ENCODE measurements at regions not wholly inside any gene's neighbourhood (a gene's known extent, or its start where the extent isn't known, plus 50 kb on each side); places are given as distances from the start of the nearest gene placed in this dataset.
"Not testable (repeated sequence)": the region's sequence is repeated elsewhere in the genome, so short reads cannot be mapped to it uniquely, and the experiment has no call there.

DNA sequence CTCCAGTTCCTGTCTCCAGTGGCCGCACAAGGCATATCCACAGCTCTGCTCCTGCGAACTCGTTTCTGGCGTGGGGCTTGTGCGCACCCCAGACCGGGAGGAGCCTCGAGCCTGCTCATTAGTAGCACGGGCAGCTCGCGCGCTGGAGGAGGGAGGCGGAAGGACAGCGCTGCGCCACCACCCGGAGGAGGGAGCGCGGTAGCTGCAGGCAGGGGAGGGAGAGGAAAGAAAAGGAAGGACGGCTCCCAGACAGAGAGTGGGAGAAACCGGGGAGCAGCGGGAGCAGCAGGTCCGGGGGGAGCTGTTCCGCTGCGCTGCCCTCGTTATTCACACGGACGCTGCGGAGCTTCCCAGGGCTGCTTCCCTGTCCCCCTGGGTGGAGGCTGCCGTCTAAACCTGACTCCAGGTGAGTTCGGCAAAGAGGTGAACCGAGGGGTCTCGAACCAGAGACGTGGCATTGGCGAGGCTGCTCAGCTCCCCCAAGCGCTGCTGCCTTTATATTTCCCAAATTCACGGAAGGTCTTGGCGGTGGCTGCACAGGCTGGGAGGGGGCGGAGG is 121.3 kb upstream of the ZNF717 start:
- Histone ChIP-seq H4K20me1 (ENCODE audit: insufficient read depth, low read length) (no peaks in the 10 kb centered on the region), H3K9me3 (ENCODE audit: low read length) (no peaks in the 10 kb centered on the region), H3K36me3 (ENCODE audit: insufficient read depth, low read length) (no peaks in the 10 kb centered on the region), H3K79me2 (ENCODE audit: insufficient read depth, low read depth, low read length) (no peaks in the 10 kb centered on the region), H3K4me2 (ENCODE audit: low read length) (no peak overlapping the region), H3K27ac (ENCODE audit: low read depth, low read length, poor library complexity, severe bottlenecking) (no peak overlapping the region), H3K4me1 (ENCODE audit: insufficient read depth, low read length, poor library complexity, severe bottlenecking) (no peaks in the 10 kb centered on the region), H3K9me2 (ENCODE audit: insufficient read depth, low read length) (no peaks in the 10 kb centered on the region), H3K4me3 (ENCODE audit: low read depth, low read length, poor library complexity, severe bottlenecking) (no peak overlapping the region), H2AFZ (ENCODE audit: low read length) (no peak overlapping the region)
- intact Hi-C loops (cut with micrococcal nuclease; ENCODE audit: unreplicated experiment): no loop called here
- ChIA-PET CTCF (ENCODE audit: unreplicated experiment) (no interaction called here), POLR2A (no interaction called here)
- no peak for DNase-seq (ENCODE audit: low spot score)
- TF ChIP-seq EZH2phosphoT487 (IDR thresholded peaks at IDR 0.05; ENCODE audit: borderline replicate concordance, low read depth, low read length): no peak
- no TSS peak for BruUV-seq (replicated peaks)

GRCh38 chr3:75913800-75914350 is 128.5 kb upstream of the ZNF717 start:
- Histone ChIP-seq H2AFZ (ENCODE audit: low read length) (no peak overlapping the region), H4K20me1 (ENCODE audit: insufficient read depth, low read length) (no peaks in the 10 kb centered on the region), H3K9me2 (ENCODE audit: insufficient read depth, low read length) (no peaks in the 10 kb centered on the region), H3K36me3 (ENCODE audit: insufficient read depth, low read length) (no peaks in the 10 kb centered on the region), H3K27ac (ENCODE audit: low read depth, low read length, poor library complexity, severe bottlenecking) (no peak overlapping the region), H3K4me3 (ENCODE audit: low read depth, low read length, poor library complexity, severe bottlenecking) (no peak overlapping the region), H3K4me2 (ENCODE audit: low read length) (no peak overlapping the region), H3K9me3 (ENCODE audit: low read length) (no peaks in the 10 kb centered on the region), H3K4me1 (ENCODE audit: insufficient read depth, low read length, poor library complexity, severe bottlenecking) (no peaks in the 10 kb centered on the region), H3K79me2 (ENCODE audit: insufficient read depth, low read depth, low read length) (no peaks in the 10 kb centered on the region)
- BruUV-seq (replicated peaks): no TSS peak
- ChIA-PET POLR2A (no interaction called here), CTCF (ENCODE audit: unreplicated experiment) (no interaction called here)
- no peak for DNase-seq (ENCODE audit: low spot score)
- intact Hi-C loops (cut with micrococcal nuclease; ENCODE audit: unreplicated experiment): no loop called here
- TF ChIP-seq EZH2phosphoT487 (IDR thresholded peaks at IDR 0.05; ENCODE audit: borderline replicate concordance, low read depth, low read length) (no peak), CTCF (conservative IDR thresholded peaks at IDR 0.05; ENCODE audit: low read length) (no peak)

DNA sequence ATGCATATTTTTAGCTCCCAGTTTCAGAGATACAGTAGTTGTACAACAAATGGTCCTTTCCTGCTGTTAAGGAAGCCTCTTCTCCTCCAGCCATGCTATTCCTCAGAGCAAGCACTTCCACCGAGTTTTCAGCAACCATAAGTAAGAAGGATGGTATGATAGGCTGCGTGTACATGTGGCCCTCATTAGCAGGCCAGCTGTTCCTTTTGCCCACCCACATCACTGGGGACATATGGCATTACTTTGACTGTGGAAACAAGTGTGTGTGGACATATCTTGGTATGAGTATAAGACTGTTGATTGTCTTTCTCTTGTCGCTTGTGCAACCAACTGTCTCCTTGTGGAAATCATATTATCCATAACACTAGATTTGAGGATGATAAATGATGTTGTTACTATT is 129.4 kb upstream of the ZNF717 start:
- BruUV-seq (replicated peaks); POLR2A ChIA-PET: not testable (repeated sequence)

GRCh38 chr3:75938921-75939320 is 153.6 kb upstream of the ZNF717 start:
- H3K4me2 ChIP-seq (ENCODE audit: low read length): no peak overlapping the region
- no peak for DNase-seq (ENCODE audit: low spot score)
- no peaks in the 10 kb centered on the region for H3K4me1 ChIP-seq (ENCODE audit: insufficient read depth, low read length, poor library complexity, severe bottlenecking)
- ChIA-PET CTCF (ENCODE audit: unreplicated experiment) (no interaction called here), POLR2A (no interaction called here)
- H4K20me1 ChIP-seq (ENCODE audit: insufficient read depth, low read length): no peaks in the 10 kb centered on the region
- intact Hi-C loops (cut with micrococcal nuclease; ENCODE audit: unreplicated experiment): no loop called here
- no peak overlapping the region for H2AFZ ChIP-seq (ENCODE audit: low read length)
- H3K79me2 ChIP-seq (ENCODE audit: insufficient read depth, low read depth, low read length): no peaks in the 10 kb centered on the region
- TF ChIP-seq CTCF (conservative IDR thresholded peaks at IDR 0.05; ENCODE audit: low read length) (no peak), EZH2phosphoT487 (IDR thresholded peaks at IDR 0.05; ENCODE audit: borderline replicate concordance, low read depth, low read length) (no peak)
- no TSS peak for BruUV-seq (replicated peaks)
- no peaks in the 10 kb centered on the region for H3K9me3 ChIP-seq (ENCODE audit: low read length)
- H3K4me3 ChIP-seq (ENCODE audit: low read depth, low read length, poor library complexity, severe bottlenecking): no peak overlapping the region
- no peak overlapping the region for H3K27ac ChIP-seq (ENCODE audit: low read depth, low read length, poor library complexity, severe bottlenecking)
- H3K36me3 ChIP-seq (ENCODE audit: insufficient read depth, low read length): no peaks in the 10 kb centered on the region
- no peaks in the 10 kb centered on the region for H3K9me2 ChIP-seq (ENCODE audit: insufficient read depth, low read length)

More for the DNA sequence above, 129.4 kb upstream of the ZNF717 start:
- H3K9me2 ChIP-seq (ENCODE audit: insufficient read depth, low read length); DNase-seq (ENCODE audit: low spot score); CTCF ChIA-PET (ENCODE audit: unreplicated experiment); H3K36me3 ChIP-seq (ENCODE audit: insufficient read depth, low read length); H2AFZ ChIP-seq (ENCODE audit: low read length); intact Hi-C loops (cut with micrococcal nuclease; ENCODE audit: unreplicated experiment); H3K4me3 ChIP-seq (ENCODE audit: low read depth, low read length, poor library complexity, severe bottlenecking); H3K79me2 ChIP-seq (ENCODE audit: insufficient read depth, low read depth, low read length); H3K9me3 ChIP-seq (ENCODE audit: low read length); H4K20me1 ChIP-seq (ENCODE audit: insufficient read depth, low read length); H3K4me2 ChIP-seq (ENCODE audit: low read length); H3K4me1 ChIP-seq (ENCODE audit: insufficient read depth, low read length, poor library complexity, severe bottlenecking); H3K27ac ChIP-seq (ENCODE audit: low read depth, low read length, poor library complexity, severe bottlenecking): not testable (repeated sequence)
